ENCODE measurements at regions not wholly inside any gene's neighbourhood (a gene's known extent, or its start where the extent isn't known, plus 50 kb on each side); places are given as distances from the start of the nearest gene placed in this dataset.
A peak's percentile ranks its signal among the peaks of the same experiment; 100 is the strongest.

DNA sequence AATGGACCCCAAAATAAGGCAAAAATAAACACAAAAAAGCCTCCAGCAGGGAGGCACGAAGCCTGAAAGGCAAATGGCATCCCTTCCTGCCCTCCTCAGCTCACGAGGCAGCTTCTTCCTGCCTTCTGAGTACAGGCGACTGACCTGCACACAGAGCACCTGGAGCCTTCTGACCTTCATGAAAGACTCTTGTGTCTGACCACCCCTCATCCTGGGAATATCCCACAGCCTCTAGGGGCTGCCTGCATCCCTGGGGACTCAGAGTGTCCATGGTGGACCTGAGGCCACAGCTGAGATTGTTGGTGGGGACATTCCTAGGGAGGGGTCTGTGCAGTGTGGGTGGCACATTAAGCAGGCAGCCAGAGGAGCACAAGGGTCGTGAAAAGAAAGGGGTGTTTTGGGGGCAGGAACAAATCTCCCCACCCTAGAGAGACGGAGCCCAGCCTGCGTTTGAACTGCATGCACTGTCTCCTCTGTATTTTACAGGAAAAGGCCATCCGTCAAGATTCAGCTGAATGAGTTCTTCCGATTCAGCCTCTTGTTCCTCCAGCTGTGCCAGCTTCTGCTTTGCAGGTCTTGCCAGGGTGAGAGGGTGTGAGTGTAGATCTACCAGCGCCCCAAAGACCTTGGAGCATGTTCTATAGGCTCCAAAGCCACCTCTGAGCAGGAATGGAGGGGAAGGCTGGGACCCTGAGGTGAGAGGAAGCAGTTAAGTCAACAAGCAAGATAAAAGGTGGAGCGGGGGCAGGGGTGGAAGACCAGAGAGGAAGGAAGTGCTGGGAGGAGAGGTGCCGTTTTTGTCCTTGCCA lies 80.4 kb upstream of the MEF2A start:
- no peaks in the 10 kb centered on the region for H3K9me3 ChIP-seq (ENCODE audit: insufficient read depth, low read length)
- H3K9ac ChIP-seq (ENCODE audit: low read length) = no peak overlapping the region
- peaks cover 15% of the 10 kb centered on the region for H3K4me1 ChIP-seq (ENCODE audit: low read length)
- H3K79me2 ChIP-seq (ENCODE audit: low read length) = no peaks in the 10 kb centered on the region
- H4K20me1 ChIP-seq (ENCODE audit: insufficient read depth, low read length) = no peaks in the 10 kb centered on the region
- H3K27me3 ChIP-seq (ENCODE audit: low read depth, low read length) = peaks cover 31% of the 10 kb centered on the region
- H3K27ac ChIP-seq (ENCODE audit: low read length) = no peak overlapping the region
- H2AFZ ChIP-seq (ENCODE audit: low read depth, low read length) = peak overlapping the region; percentile 75
- no peaks in the 10 kb centered on the region for H3K36me3 ChIP-seq (replicated peaks; ENCODE audit: low read depth, low read length)
- TF ChIP-seq EZH2phosphoT487 (IDR thresholded peaks at IDR 0.05; ENCODE audit: low read depth) (no peak), CTCF (IDR thresholded peaks at IDR 0.05; ENCODE audit: low read depth, low read length) (no peak)
- peak overlapping the region; percentile 61 for H3K4me3 ChIP-seq (ENCODE audit: low read length)
- peak overlapping the region; percentile 66 for H3K4me2 ChIP-seq (ENCODE audit: low read length)

GRCh38 chr15:99485992-99486370 lies 79.8 kb upstream of the MEF2A start:
- Histone ChIP-seq H3K27ac (ENCODE audit: low read length) (no peak overlapping the region), H3K9me3 (ENCODE audit: insufficient read depth, low read length) (no peaks in the 10 kb centered on the region), H4K20me1 (ENCODE audit: insufficient read depth, low read length) (no peaks in the 10 kb centered on the region), H3K79me2 (ENCODE audit: low read length) (no peaks in the 10 kb centered on the region), H3K4me1 (ENCODE audit: low read length) (peaks cover 15% of the 10 kb centered on the region), H3K9ac (ENCODE audit: low read length) (no peak overlapping the region), H2AFZ (ENCODE audit: low read depth, low read length) (peak overlapping the region; percentile 75), H3K4me3 (ENCODE audit: low read length) (peak overlapping the region; percentile 61), H3K27me3 (ENCODE audit: low read depth, low read length) (peaks cover 34% of the 10 kb centered on the region), H3K36me3 (replicated peaks; ENCODE audit: low read depth, low read length) (no peaks in the 10 kb centered on the region), H3K4me2 (ENCODE audit: low read length) (peak overlapping the region; percentile 66)
- no peak for TF ChIP-seq CTCF (IDR thresholded peaks at IDR 0.05; ENCODE audit: low read depth, low read length)
- no peak for TF ChIP-seq EZH2phosphoT487 (IDR thresholded peaks at IDR 0.05; ENCODE audit: low read depth)

- TF ChIP-seq EZH2phosphoT487 (IDR thresholded peaks at IDR 0.05; ENCODE audit: low read depth) = no peak
- TF ChIP-seq CTCF (IDR thresholded peaks at IDR 0.05; ENCODE audit: low read depth, low read length) = peak; percentile 13; the same call in 1 of the 2 replicates
- Histone ChIP-seq H3K36me3 (replicated peaks; ENCODE audit: low read depth, low read length) (no peaks in the 10 kb centered on the region), H3K79me2 (ENCODE audit: low read length) (no peaks in the 10 kb centered on the region), H3K4me2 (ENCODE audit: low read length) (peak overlapping the region; percentile 66), H3K27me3 (ENCODE audit: low read depth, low read length) (peaks cover 35% of the 10 kb centered on the region), H2AFZ (ENCODE audit: low read depth, low read length) (peak overlapping the region; percentile 83), H3K27ac (ENCODE audit: low read length) (no peak overlapping the region), H3K9me3 (ENCODE audit: insufficient read depth, low read length) (no peaks in the 10 kb centered on the region), H3K4me3 (ENCODE audit: low read length) (peak overlapping the region; percentile 61), H3K4me1 (ENCODE audit: low read length) (peaks cover 15% of the 10 kb centered on the region), H3K9ac (ENCODE audit: low read length) (no peak overlapping the region), H4K20me1 (ENCODE audit: insufficient read depth, low read length) (no peaks in the 10 kb centered on the region)
Observed at GRCh38 chr15:99486371-99487336, 79.1 kb upstream of the MEF2A start.

GRCh38 chr15:99487337-99487730 lies 78.5 kb upstream of the MEF2A start:
- no peaks in the 10 kb centered on the region for H3K9me3 ChIP-seq (ENCODE audit: insufficient read depth, low read length)
- no peak overlapping the region for H3K27ac ChIP-seq (ENCODE audit: low read length)
- H3K4me2 ChIP-seq (ENCODE audit: low read length) = peak overlapping the region; percentile 66
- H3K4me1 ChIP-seq (ENCODE audit: low read length) = peaks cover 15% of the 10 kb centered on the region
- TF ChIP-seq EZH2phosphoT487 (IDR thresholded peaks at IDR 0.05; ENCODE audit: low read depth) (no peak), CTCF (IDR thresholded peaks at IDR 0.05; ENCODE audit: low read depth, low read length) (no peak; the same call in 1 of the 2 replicates)
- no peaks in the 10 kb centered on the region for H3K79me2 ChIP-seq (ENCODE audit: low read length)
- no peaks in the 10 kb centered on the region for H4K20me1 ChIP-seq (ENCODE audit: insufficient read depth, low read length)
- peaks cover 35% of the 10 kb centered on the region for H3K27me3 ChIP-seq (ENCODE audit: low read depth, low read length)
- no peaks in the 10 kb centered on the region for H3K36me3 ChIP-seq (replicated peaks; ENCODE audit: low read depth, low read length)
- H3K9ac ChIP-seq (ENCODE audit: low read length) = no peak overlapping the region
- H3K4me3 ChIP-seq (ENCODE audit: low read length) = peak overlapping the region; percentile 61
- H2AFZ ChIP-seq (ENCODE audit: low read depth, low read length) = 0 out of 2 replicates have a peak overlapping the region, but pooled peaks have one; percentile 83
